ENCODE measurements at regions not wholly inside any gene's neighbourhood (a gene's known extent, or its start where the extent isn't known, plus 50 kb on each side); places are given as distances from the start of the nearest gene placed in this dataset.

- 94% methylated on average over 4 of the region's 4 CpGs; no CpG with 5 or more reads in 1 of the 2 experiments for WGBS, 2 experiments (ENCODE audit: extremely low coverage in 1 of 2, insufficient coverage in 1 of 2, insufficient read length in 1 of 2, insufficient replicate concordance in 2 of 2, low coverage in 1 of 2, low lambda C conversion rate in 2 of 2, missing lambda C conversion rate in 1 of 2)
- no peaks in the 10 kb centered on the region for H3K79me1 ChIP-seq (ENCODE audit: low read depth, low read length)
- H2AFZ ChIP-seq (ENCODE audit: low read length), result no peak overlapping the region
- no peak overlapping the region for H2BK15ac ChIP-seq (ENCODE audit: low read length)
- no peak overlapping the region for H3K14ac ChIP-seq (ENCODE audit: insufficient read length)
- no peak overlapping the region for H3K4me3 ChIP-seq (ENCODE audit: extremely low read depth in 1 of 4, insufficient read depth in 2 of 4, low read depth in 3 of 4, low read length in 4 of 4)
- H3K27ac ChIP-seq (ENCODE audit: low read depth, low read length), result no peak overlapping the region
- POLR2A ChIA-PET (ENCODE audit: partially characterized antibody), result no interaction called here
- no peak overlapping the region for H4K8ac ChIP-seq (ENCODE audit: extremely low read depth, insufficient read depth, low read length)
- H2BK12ac ChIP-seq (ENCODE audit: low read depth, low read length), result no peak overlapping the region
- no peak overlapping the region for H3K4me2 ChIP-seq (ENCODE audit: insufficient read depth in 1 of 2, low read depth in 2 of 2, low read length in 2 of 2)
- H2AK5ac ChIP-seq (ENCODE audit: low read depth, low read length), result no peak overlapping the region
- no peak overlapping the region for H2BK5ac ChIP-seq (ENCODE audit: low read depth, low read length)
- H3K4ac ChIP-seq (replicated peaks; ENCODE audit: insufficient read length, low read depth, low read length), result no peak overlapping the region
- H3K23me2 ChIP-seq (ENCODE audit: low read depth, low read length), result no peaks in the 10 kb centered on the region
- H3K79me2 ChIP-seq (ENCODE audit: control insufficient read depth in 1 of 2, insufficient read depth in 2 of 2, low read length in 2 of 2), result no peaks in the 10 kb centered on the region
- DNase-seq (ENCODE audit: low read depth in 1 of 2, low spot score in 2 of 2) (no peak), FAIRE-seq (no peak)
- no peak overlapping the region for H3K9ac ChIP-seq (replicated peaks in 1 of 4; ENCODE audit: extremely low read depth in 1 of 4, low read depth in 3 of 4, low read length in 3 of 4)
- no peak overlapping the region for H2BK120ac ChIP-seq (replicated peaks; ENCODE audit: low read depth, low read length)
- H4K91ac ChIP-seq (replicated peaks; ENCODE audit: insufficient read length, low read length), result no peak overlapping the region
- H3K27me3 ChIP-seq (replicated peaks in 1 of 4; ENCODE audit: control insufficient read depth in 3 of 4, extremely low read depth in 1 of 4, insufficient read depth in 3 of 4, low read length in 3 of 4), result no peaks in the 10 kb centered on the region
- CTCF ChIA-PET (ENCODE audit: partially characterized antibody), result interaction anchor here (0.7 kb wide), 1 partner anchor 14 kb away, joined by 3 read pairs; no protein-coding TSS in a partner anchor
- H3K36me3 ChIP-seq (ENCODE audit: control insufficient read depth in 2 of 4, insufficient read depth in 4 of 4, low read length in 3 of 4), result no peaks in the 10 kb centered on the region
- H4K20me1 ChIP-seq (replicated peaks in 1 of 2; ENCODE audit: control insufficient read depth in 1 of 2, insufficient read depth in 2 of 2, low read length in 2 of 2), result no peaks in the 10 kb centered on the region
- no peak overlapping the region for H3K23ac ChIP-seq (ENCODE audit: insufficient read length)
- H3K18ac ChIP-seq (ENCODE audit: extremely low read depth, low read length), result no peak overlapping the region
- no peaks in the 10 kb centered on the region for H3K9me3 ChIP-seq (ENCODE audit: insufficient read depth in 2 of 2, low read depth in 1 of 2, low read length in 1 of 2)
- no peak overlapping the region for H4K5ac ChIP-seq (ENCODE audit: insufficient read length, low read depth, low read length)
- H2BK20ac ChIP-seq (ENCODE audit: low read length), result no peak overlapping the region
- no peak overlapping the region for H3K56ac ChIP-seq (replicated peaks; ENCODE audit: insufficient read length, low read depth, low read length)
- TF ChIP-seq KDM5A (IDR thresholded peaks at IDR 0.05; ENCODE audit: low read length) (no peak), MAFK (IDR thresholded peaks at IDR 0.05; ENCODE audit: low read depth, low read length) (peak; percentile 64; the same call in 1 of the 2 replicates), ASH2L (IDR thresholded peaks at IDR 0.05; ENCODE audit: low read length) (no peak)
- H3K4me1 ChIP-seq (replicated peaks in 1 of 4; ENCODE audit: control insufficient read depth in 3 of 4, insufficient read depth in 4 of 4, low read length in 3 of 4), result no peaks in the 10 kb centered on the region
Measured at GRCh38 chr2:14053105-14053504, 579.4 kb upstream of the LRATD1 start.

Measured in H1 (cell line).